Hepatocyte (in vitro differentiated cells): ENCODE measurements at regions not wholly inside any gene's neighbourhood (a gene's known extent, or its start where the extent isn't known, plus 50 kb on each side); places are given as distances from the start of the nearest gene placed in this dataset.

ENCODE experiments used
- DNase-seq: peaks from one replicate; pipeline ENCODE4 v3.0.0-alpha.2; 2016; ENCODE audit warnings: low spot score
- H2AFZ ChIP-seq: fragments of 200-600 bp; sonication (generic); 2 replicates; pipeline ENCODE4 v1.6.0; 2016; ENCODE audit warnings: antibody characterized with exemption, mild to moderate bottlenecking
- H3K27ac ChIP-seq: fragments of 200-600 bp; sonication (generic); 2 replicates; pipeline ENCODE4 v1.5.1; 2016; ENCODE audit warnings: mild to moderate bottlenecking
- H3K27me3 ChIP-seq: fragments of 200-600 bp; sonication (generic); 2 replicates; pipeline ENCODE4 v1.6.1; 2016
- H3K36me3 ChIP-seq: fragments of 200-600 bp; sonication (generic); replicated peaks from 2 replicates; pipeline ENCODE4 v1.5.1; 2016; ENCODE audit warnings: low read depth; ENCODE audit not compliant: insufficient read depth
- H3K4me1 ChIP-seq: fragments of 200-600 bp; sonication (generic); 2 replicates; pipeline ENCODE4 v1.5.1; 2016; ENCODE audit warnings: mild to moderate bottlenecking, moderate library complexity; ENCODE audit not compliant: insufficient read depth
- H3K4me2 ChIP-seq: fragments of 200-600 bp; sonication (generic); 2 replicates; pipeline ENCODE4 v1.6.0; 2016
- H3K4me3 ChIP-seq: fragments of 200-600 bp; sonication (generic); 2 replicates; pipeline ENCODE4 v1.5.1; 2016; ENCODE audit warnings: mild to moderate bottlenecking
- H3K79me2 ChIP-seq: fragments of 200-600 bp; sonication (generic); 2 replicates; pipeline ENCODE4 v1.6.0; 2017; ENCODE audit warnings: mild to moderate bottlenecking
- H3K9me2 ChIP-seq: fragments of 200-600 bp; sonication (generic); replicated peaks from 2 replicates; pipeline ENCODE4 v1.6.0; 2017; ENCODE audit warnings: mild to moderate bottlenecking; ENCODE audit not compliant: insufficient read depth
- H3K9me3 ChIP-seq: fragments of 200-600 bp; sonication (generic); 2 replicates; pipeline ENCODE4 v1.5.1; 2016; ENCODE audit warnings: low read depth, mild to moderate bottlenecking
- H4K20me1 ChIP-seq: fragments of 200-600 bp; sonication (generic); 2 replicates; pipeline ENCODE4 v1.6.0; 2016; ENCODE audit warnings: mild to moderate bottlenecking; ENCODE audit not compliant: insufficient read depth, poor library complexity, severe bottlenecking
- CTCF ChIP-seq: fragments of 200-600 bp; sonication (generic); IDR thresholded peaks from 2 replicates; pipeline ENCODE4 v1.5.1; 2016; ENCODE audit warnings: antibody characterized with exemption, mild to moderate bottlenecking; ENCODE audit not compliant: poor library complexity
- EZH2 ChIP-seq: fragments of 200-600 bp; sonication (generic); IDR thresholded peaks from 2 replicates; pipeline ENCODE4 v1.6.1; 2016; ENCODE audit warnings: antibody characterized with exemption, mild to moderate bottlenecking, borderline replicate concordance
- EZH2phosphoT487 ChIP-seq: fragments of 200-600 bp; sonication (generic); IDR thresholded peaks from one replicate; pipeline ENCODE4 v1.6.1; 2018; ENCODE audit warnings: antibody characterized with exemption, mild to moderate bottlenecking, low read depth, moderate library complexity; ENCODE audit not compliant: unreplicated experiment, severe bottlenecking
- WGBS: methylation state at CpG from one replicate; pipeline ENCODE4 v1.1.6; 2016; ENCODE audit warnings: low lambda C conversion rate; ENCODE audit errors: missing lambda C conversion rate; 5-methylcytosine and 5-hydroxymethylcytosine counted together

DNA sequence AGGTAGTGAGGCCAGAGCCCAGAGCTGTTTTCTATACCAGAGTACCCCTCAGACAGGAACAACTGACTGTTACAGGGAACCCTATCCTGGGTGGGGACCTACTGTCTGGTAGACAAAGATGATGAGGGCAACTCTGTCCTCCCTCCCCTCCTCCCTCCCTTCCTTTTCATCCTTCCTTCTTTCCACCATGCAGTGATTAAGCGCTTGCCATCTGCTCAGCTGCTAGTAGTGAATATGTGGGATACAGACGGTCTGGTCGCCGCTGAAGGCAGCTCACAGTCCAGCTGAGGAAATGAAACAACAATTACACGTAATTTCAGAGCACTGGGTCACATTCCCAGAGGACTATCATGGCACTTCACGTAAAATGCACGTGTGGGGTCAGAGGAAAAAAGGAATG, 597.1 kb downstream of the BUD13 start:
- peaks cover 15% of the 10 kb centered on the region for H3K27me3 ChIP-seq
- no peaks in the 10 kb centered on the region for H4K20me1 ChIP-seq
- H3K27ac ChIP-seq: no peak overlapping the region
- TF ChIP-seq EZH2phosphoT487: no peak
- no peak for TF ChIP-seq CTCF
- TF ChIP-seq EZH2: no peak
- 80% methylated on average over 7 of the region's 7 CpGs for WGBS
- H3K9me2 ChIP-seq: no peaks in the 10 kb centered on the region
- H3K4me2 ChIP-seq: no peak overlapping the region
- no peaks in the 10 kb centered on the region for H3K9me3 ChIP-seq
- H3K36me3 ChIP-seq: no peaks in the 10 kb centered on the region
- DNase-seq: no peak
- H3K4me3 ChIP-seq: no peak overlapping the region
- H3K4me1 ChIP-seq: no peaks in the 10 kb centered on the region
- no peak overlapping the region for H2AFZ ChIP-seq
- H3K79me2 ChIP-seq: no peaks in the 10 kb centered on the region

DNA sequence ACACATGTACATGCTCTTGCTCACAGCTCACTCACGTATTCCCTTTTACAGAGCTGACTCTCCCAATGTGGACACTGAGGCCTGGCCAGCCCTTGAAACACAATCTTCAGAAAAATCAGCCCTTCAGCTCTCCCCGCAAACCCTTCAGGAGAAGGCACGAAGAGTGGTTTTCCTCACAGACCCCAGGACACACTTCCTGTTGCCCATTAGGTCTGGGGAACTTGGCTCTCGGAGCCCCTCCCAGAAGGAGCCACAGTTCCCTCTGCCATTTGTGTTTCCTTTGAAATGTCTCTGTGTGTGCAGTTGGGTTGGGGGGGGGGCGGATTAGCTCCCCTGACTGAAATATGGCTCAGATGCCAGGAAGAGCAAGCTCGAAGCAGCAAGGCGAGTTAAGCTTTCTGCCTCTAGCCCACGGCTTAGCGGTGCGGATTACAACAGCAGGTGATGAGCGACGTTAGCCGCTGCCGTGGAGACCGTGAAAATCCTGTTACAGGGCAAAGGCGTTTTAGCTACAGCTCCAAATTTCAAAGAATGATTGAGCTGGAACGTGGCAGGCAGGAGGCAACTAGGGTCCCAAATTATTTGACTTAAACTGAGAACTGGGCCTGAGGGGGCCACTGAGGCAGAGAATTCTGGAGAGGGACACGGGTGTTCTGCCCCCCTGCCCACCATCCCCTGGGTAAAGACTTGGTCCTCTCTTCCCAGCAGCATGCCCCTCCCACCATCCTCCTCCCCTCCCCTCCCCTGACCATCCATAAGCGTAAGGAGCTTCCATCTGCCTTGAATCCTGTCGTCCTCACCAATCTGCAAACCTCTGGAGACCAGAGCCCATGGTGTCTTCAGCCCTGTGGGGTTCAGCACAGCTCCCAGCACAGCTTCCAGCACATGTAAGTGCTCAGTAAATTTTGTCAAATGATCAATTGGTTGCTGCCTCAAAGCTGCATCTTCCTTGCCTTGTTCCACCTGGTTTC, 598.6 kb downstream of the BUD13 start:
- Histone ChIP-seq H3K9me2 (no peaks in the 10 kb centered on the region), H3K27me3 (peaks cover 15% of the 10 kb centered on the region), H3K4me1 (no peaks in the 10 kb centered on the region), H3K4me3 (no peak overlapping the region), H3K27ac (no peak overlapping the region), H3K9me3 (no peaks in the 10 kb centered on the region), H3K4me2 (no peak overlapping the region), H3K36me3 (no peaks in the 10 kb centered on the region), H2AFZ (no peak overlapping the region), H3K79me2 (no peaks in the 10 kb centered on the region), H4K20me1 (no peaks in the 10 kb centered on the region)
- TF ChIP-seq CTCF: no peak
- TF ChIP-seq EZH2phosphoT487: no peak
- TF ChIP-seq EZH2: no peak
- 54% methylated on average over 20 of the region's 20 CpGs for WGBS
- DNase-seq: no peak

GRCh38 chr11:116173506-116173905, 599.3 kb downstream of the BUD13 start:
- 83% methylated on average over 4 of the region's 4 CpGs for WGBS
- H3K79me2 ChIP-seq: no peaks in the 10 kb centered on the region
- H3K4me1 ChIP-seq: no peaks in the 10 kb centered on the region
- no peak overlapping the region for H3K4me2 ChIP-seq
- no peak overlapping the region for H3K4me3 ChIP-seq
- no peak for DNase-seq
- H4K20me1 ChIP-seq: no peaks in the 10 kb centered on the region
- H3K36me3 ChIP-seq: no peaks in the 10 kb centered on the region
- no peaks in the 10 kb centered on the region for H3K9me2 ChIP-seq
- no peak overlapping the region for H2AFZ ChIP-seq
- H3K9me3 ChIP-seq: no peaks in the 10 kb centered on the region
- TF ChIP-seq EZH2: no peak
- TF ChIP-seq EZH2phosphoT487: no peak
- no peak for TF ChIP-seq CTCF
- H3K27ac ChIP-seq: no peak overlapping the region
- H3K27me3 ChIP-seq: peaks cover 15% of the 10 kb centered on the region
